ENCODE measurements at regions not wholly inside any gene's neighbourhood (a gene's known extent, or its start where the extent isn't known, plus 50 kb on each side); places are given as distances from the start of the nearest gene placed in this dataset.

DNA sequence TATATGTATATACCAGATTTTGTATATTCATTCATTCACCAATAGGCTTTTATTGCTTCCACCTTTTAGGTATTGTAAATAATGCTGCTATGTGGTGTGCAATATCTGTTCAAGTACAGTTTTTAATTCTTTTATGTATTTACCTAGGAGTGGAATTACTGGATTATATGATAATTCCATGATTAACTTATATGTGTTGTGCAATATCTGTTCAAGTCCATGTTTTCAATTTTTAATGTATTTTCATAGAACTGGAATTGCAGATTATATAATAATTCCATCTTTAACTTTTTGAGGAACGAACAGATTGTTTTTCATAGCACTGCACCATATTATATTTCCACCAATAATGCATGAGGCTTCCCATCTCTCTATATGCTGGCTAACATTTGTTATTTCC, 50.6 kb upstream of the L3MBTL4 start:
- in situ Hi-C loops (cut with HindIII; ENCODE audit: low pct_unique_long_range_greater_than_20kb, low sequenced_read_pairs): no loop called here
- no peak for DNase-seq (ENCODE audit: low read depth in 1 of 2, low spot score in 1 of 2)
- no peak for TF ChIP-seq JUND (IDR thresholded peaks at IDR 0.05; ENCODE audit: low read depth)

DNA sequence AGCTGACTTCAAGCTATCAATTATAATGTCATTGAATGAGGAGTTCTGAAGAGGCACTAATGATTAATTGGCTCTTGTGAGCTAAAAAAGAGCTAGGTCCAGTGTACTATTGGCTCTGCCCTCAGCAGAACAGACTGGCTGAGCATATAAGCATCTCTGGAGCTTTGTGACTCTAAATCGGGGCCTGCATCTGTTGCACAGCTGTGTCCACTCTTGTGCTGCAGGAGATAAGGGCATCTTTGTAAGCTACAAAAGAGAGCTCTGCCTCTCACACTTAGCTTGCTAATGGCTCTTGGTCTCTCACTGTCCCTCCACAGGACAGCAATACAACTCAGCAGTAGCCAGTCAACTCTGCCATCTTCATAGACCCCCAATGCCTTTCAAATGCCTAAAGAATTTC, 61.5 kb upstream of the L3MBTL4 start:
- in situ Hi-C loops (cut with HindIII; ENCODE audit: low pct_unique_long_range_greater_than_20kb, low sequenced_read_pairs): no loop called here
- no peak for TF ChIP-seq JUND (IDR thresholded peaks at IDR 0.05; ENCODE audit: low read depth)
- no peak for DNase-seq (ENCODE audit: low read depth in 1 of 2, low spot score in 1 of 2)

DNA sequence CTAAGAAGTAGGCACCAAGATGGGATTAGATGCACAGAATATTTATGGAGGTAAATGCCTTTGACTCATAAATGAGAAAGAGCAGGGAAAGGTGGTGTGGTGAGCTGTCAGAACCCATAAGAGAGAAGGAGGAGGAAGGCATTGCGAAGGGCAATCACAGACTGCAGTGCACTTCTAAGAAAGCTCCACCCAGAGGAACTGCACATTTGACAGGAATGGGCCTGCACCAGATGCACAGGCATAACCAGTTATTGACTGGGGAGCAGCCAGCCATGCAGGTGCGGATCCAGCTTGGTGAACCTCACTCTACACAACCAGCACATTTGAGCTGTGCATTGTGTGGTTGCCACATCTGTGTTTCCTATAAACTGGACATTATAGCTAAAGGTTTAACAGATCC, 62.2 kb upstream of the L3MBTL4 start:
- TF ChIP-seq JUND (IDR thresholded peaks at IDR 0.05; ENCODE audit: low read depth): no peak
- in situ Hi-C loops (cut with HindIII; ENCODE audit: low pct_unique_long_range_greater_than_20kb, low sequenced_read_pairs): no loop called here
- no peak for DNase-seq (ENCODE audit: low read depth in 1 of 2, low spot score in 1 of 2)

DNA sequence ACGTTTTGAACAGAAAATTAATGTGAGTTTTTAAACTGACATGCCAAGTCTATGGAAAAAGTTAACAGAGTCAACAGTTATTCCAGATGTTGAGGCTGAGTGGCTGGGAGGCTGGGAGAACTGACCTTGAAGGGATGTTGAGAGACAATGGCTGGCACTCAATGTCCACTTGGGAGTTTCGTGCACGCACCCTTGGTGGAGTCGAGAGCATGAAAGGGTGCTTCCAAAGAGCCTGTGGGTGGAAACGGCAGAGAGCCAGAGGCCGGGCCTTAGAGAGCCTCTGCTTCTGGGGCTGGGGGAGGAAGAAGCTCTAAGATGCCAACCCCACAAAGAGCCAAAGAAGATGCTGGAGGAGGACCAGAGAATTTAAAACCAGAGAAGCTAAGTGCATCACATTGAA, 63.4 kb upstream of the L3MBTL4 start:
- no peak for DNase-seq (ENCODE audit: low read depth in 1 of 2, low spot score in 1 of 2)
- no peak for TF ChIP-seq JUND (IDR thresholded peaks at IDR 0.05; ENCODE audit: low read depth)
- in situ Hi-C loops (cut with HindIII; ENCODE audit: low pct_unique_long_range_greater_than_20kb, low sequenced_read_pairs): no loop called here

DNA sequence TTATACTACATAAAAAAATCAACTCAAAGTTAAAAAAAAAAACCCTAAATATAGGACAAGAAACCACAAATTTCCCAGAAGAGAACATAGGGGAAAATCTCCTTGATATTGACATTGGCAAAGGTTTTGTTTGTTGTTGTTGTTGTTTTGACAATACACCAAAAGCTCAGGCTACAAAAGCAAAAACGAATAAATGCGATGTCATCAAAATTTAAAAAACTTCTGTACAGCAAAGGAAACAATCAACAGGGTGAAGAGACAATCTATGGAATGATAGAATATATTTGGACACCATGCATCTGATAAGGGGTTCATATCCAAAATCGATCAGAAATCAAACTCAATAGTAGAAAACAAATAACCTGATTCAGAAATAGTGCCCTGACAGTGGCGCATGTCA, 65.0 kb upstream of the L3MBTL4 start:
- TF ChIP-seq JUND (IDR thresholded peaks at IDR 0.05; ENCODE audit: low read depth): no peak
- in situ Hi-C loops (cut with HindIII; ENCODE audit: low pct_unique_long_range_greater_than_20kb, low sequenced_read_pairs): no loop called here
- DNase-seq (ENCODE audit: low read depth in 1 of 2, low spot score in 1 of 2): no peak

DNA sequence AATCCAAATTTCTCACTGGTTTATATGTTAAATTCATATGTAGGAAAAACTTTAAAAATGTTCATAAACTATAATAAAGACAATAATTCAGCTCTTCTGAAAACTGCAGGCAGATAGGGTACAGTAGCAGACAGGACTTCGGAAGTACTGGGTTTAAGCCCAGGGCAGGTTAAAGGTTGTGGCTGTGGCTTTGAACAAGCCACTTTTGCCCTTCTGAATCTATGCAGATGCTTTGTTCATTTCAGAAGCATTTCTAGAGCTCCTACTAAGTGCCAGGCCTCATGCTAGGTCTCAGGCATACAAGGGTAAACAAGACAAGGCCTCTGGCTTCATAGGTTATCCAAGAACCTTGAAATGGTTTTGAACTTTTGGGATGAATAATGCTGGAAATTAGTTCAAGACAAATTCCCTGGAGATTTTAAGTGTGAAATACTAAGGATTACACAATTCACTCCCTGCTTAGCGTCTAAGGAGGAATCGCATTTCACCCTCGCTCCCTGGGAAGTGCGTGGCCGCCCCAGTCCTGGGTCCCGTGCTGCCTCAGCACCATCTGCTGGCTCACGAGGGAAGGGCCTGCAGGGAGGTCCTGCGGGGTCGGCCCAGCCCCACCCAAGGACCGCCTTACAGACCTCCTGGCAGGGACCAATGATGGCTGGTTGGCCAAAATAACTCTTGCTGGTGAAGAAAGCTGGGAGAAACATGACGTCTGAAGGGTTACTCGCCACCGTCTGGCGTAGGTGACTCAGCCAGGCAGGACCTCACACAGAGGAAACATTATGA, 67.7 kb upstream of the L3MBTL4 start:
- no peak for TF ChIP-seq JUND (IDR thresholded peaks at IDR 0.05; ENCODE audit: low read depth)
- in situ Hi-C loops (cut with HindIII; ENCODE audit: low pct_unique_long_range_greater_than_20kb, low sequenced_read_pairs): no loop called here
- peak in 1 of 2 experiments; percentile 2 for DNase-seq (ENCODE audit: low read depth in 1 of 2, low spot score in 1 of 2)

DNA sequence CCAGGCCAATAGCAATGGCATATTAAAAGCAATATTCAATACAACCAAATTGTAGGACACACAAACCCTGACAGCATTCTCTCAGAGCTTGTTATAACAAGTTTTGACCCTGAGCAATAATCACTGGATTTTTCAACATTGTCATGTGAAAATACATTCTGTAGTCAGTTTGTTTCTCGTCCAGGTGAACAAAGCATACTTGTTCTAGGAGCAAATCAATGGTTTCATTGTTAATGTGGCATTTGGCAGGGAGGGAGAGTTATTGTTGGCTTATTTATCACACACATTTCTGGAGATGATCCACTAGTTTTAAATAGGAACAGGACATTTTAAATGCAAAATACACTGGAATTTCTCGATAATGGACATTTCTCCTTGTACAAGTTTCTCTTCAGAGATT, 69.9 kb upstream of the L3MBTL4 start:
- in situ Hi-C loops (cut with HindIII; ENCODE audit: low pct_unique_long_range_greater_than_20kb, low sequenced_read_pairs): no loop called here
- TF ChIP-seq JUND (IDR thresholded peaks at IDR 0.05; ENCODE audit: low read depth): no peak

DNA sequence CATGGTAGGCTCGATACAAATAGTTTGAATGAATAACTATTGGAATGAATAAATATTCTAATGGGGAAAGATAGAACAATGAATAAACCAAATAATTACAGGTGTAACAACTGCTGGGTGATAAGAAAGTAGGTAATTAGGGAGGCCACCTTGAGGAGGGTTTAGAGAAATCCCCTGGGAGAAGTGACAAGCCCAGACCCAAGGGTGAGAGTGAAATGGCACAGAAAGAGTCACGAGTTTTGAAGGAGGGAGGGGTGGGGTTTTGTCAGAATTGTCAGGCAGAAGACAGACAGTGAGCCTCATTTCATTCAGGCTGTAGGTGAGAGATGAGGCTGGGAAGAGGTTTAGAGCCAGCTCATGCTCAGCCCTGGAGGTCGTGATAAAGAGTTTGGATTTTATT, 71.6 kb upstream of the L3MBTL4 start:
- no peak for DNase-seq (ENCODE audit: low read depth in 1 of 2, low spot score in 1 of 2)
- in situ Hi-C loops (cut with HindIII; ENCODE audit: low pct_unique_long_range_greater_than_20kb, low sequenced_read_pairs): no loop called here
- no peak for TF ChIP-seq JUND (IDR thresholded peaks at IDR 0.05; ENCODE audit: low read depth)

More for the DNA sequence above, 69.9 kb upstream of the L3MBTL4 start:
- DNase-seq (ENCODE audit: low read depth in 1 of 2, low spot score in 1 of 2): no peak

DNA sequence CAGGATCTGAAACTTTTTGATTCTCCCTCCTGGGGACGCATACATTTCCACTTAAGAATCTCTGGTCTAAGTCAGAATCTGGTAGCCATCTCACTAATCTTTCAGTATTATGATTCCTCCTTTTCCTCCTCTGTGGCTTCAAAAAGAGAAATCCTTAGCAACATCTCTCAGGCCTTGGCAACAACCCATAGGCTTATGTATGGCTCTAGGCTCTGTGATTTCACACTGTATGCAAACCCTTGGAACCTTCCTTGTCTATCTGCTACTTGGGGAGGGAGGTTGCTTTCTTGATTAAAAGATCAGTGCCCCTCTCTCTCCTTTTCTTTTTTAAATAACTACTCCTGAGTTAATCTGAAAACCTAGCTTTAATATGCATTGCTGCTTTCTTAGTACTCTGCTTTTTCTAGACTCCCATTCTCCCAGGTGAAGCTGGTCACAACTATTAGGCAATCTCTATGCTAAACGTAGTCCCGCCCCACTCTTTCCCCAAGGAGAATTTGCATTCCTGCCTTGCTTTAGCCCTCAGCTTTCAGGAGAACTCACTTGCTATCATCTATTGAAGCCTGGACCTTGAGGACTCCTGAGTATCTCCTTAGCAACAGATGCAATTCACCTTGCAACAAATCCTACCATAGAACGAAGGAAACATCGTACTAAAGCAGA, 72.2 kb upstream of the L3MBTL4 start:
- DNase-seq (ENCODE audit: low read depth in 1 of 2, low spot score in 1 of 2): no peak
- TF ChIP-seq JUND (IDR thresholded peaks at IDR 0.05; ENCODE audit: low read depth): no peak
- in situ Hi-C loops (cut with HindIII; ENCODE audit: low pct_unique_long_range_greater_than_20kb, low sequenced_read_pairs): no loop called here

DNA sequence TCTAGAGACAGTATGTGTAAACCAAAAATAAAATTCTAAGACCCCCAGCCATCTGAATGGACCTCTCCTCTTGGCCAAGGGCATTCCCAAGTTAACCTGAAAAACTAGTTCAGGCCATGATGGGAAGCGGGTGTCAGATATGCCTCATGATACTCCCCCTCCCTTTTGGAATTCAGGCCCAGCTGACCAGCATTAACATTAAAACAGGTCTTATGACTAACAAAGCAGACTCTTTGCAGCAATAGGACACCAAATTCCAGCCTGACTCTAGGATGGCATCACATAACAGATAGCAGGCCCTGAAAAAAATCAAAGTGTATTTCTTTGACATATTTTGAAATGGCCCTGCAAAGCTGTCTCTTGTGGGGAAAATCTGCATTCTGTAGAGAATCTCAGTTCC, 73.3 kb upstream of the L3MBTL4 start:
- TF ChIP-seq JUND (IDR thresholded peaks at IDR 0.05; ENCODE audit: low read depth): no peak
- in situ Hi-C loops (cut with HindIII; ENCODE audit: low pct_unique_long_range_greater_than_20kb, low sequenced_read_pairs): no loop called here
- DNase-seq (ENCODE audit: low read depth in 1 of 2, low spot score in 1 of 2): no peak

DNA sequence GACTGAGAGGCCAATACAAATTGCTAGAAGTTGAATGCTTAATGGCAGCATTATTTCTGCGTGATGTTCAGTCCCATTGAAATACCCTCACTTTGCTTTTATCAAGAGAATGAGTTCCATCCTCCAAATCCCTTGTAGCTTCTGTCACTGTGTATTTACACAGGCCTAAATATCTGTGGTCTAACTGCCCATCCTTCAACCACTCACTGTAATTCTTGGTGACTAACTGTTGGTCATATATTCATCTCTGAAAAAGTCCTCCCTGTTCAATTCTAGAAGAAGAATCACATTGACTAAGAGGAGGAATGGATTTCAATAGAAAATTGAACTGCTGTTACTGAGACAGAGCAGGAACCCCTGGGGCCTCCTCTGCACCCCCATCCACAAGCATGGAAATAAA, 74.2 kb upstream of the L3MBTL4 start:
- no peak for TF ChIP-seq JUND (IDR thresholded peaks at IDR 0.05; ENCODE audit: low read depth)
- no peak for DNase-seq (ENCODE audit: low read depth in 1 of 2, low spot score in 1 of 2)
- in situ Hi-C loops (cut with HindIII; ENCODE audit: low pct_unique_long_range_greater_than_20kb, low sequenced_read_pairs): no loop called here

DNA sequence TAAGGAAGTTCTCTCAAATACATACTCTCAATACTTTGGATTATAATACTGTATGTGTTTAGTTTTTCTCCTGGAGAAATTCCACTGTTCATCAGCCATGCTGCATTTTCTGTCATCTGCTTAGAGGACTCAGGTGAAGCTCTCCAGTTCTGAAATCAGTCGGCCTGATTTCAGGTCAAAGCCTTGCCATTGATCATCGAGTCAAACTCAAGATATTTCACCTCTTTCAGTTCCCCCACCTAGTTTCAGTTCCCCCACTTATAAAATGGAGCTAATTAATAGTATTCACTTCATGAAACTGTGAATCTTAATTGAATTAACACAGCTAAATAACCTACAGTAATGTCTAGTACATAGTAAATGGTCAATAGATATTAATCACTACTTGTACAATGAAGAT, 75.3 kb upstream of the L3MBTL4 start:
- in situ Hi-C loops (cut with HindIII; ENCODE audit: low pct_unique_long_range_greater_than_20kb, low sequenced_read_pairs): no loop called here

DNA sequence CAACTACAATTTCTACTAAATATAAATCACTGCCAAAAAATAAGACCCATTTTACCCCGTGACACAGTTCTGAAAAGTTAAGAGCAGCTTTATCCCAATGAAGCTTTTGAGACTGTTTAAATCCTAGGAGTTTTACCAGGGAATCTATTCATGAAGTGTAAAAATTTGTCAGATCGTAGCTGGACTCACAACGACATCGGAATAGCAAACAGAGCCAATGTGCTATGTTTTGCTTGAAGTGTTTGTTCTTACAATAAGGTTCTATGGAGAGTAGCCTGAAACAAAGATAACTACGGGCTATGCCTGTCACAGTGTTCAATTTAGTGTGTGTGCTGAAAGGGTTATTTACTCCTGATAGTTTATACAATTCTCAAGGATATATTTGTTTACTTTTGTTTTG, 78.5 kb upstream of the L3MBTL4 start:
- in situ Hi-C loops (cut with HindIII; ENCODE audit: low pct_unique_long_range_greater_than_20kb, low sequenced_read_pairs): no loop called here
- no peak for DNase-seq (ENCODE audit: low read depth in 1 of 2, low spot score in 1 of 2)
- no peak for TF ChIP-seq JUND (IDR thresholded peaks at IDR 0.05; ENCODE audit: low read depth)

More for the DNA sequence above, 75.3 kb upstream of the L3MBTL4 start:
- no peak for TF ChIP-seq JUND (IDR thresholded peaks at IDR 0.05; ENCODE audit: low read depth)
- DNase-seq (ENCODE audit: low read depth in 1 of 2, low spot score in 1 of 2): no peak

Data from T47D (cell line).